HG02610 (cell line): ENCODE measurements at regions not wholly inside any gene's neighbourhood (a gene's known extent, or its start where the extent isn't known, plus 50 kb on each side); places are given as distances from the start of the nearest gene placed in this dataset.

Source experiments
- ATAC-seq: cut with Tn5 transposase; IDR thresholded peaks from one replicate; pipeline ENCODE4 v1.9.1; 2021; ENCODE audit warnings: mild to moderate bottlenecking, moderate library complexity; ENCODE audit not compliant: unreplicated experiment

DNA sequence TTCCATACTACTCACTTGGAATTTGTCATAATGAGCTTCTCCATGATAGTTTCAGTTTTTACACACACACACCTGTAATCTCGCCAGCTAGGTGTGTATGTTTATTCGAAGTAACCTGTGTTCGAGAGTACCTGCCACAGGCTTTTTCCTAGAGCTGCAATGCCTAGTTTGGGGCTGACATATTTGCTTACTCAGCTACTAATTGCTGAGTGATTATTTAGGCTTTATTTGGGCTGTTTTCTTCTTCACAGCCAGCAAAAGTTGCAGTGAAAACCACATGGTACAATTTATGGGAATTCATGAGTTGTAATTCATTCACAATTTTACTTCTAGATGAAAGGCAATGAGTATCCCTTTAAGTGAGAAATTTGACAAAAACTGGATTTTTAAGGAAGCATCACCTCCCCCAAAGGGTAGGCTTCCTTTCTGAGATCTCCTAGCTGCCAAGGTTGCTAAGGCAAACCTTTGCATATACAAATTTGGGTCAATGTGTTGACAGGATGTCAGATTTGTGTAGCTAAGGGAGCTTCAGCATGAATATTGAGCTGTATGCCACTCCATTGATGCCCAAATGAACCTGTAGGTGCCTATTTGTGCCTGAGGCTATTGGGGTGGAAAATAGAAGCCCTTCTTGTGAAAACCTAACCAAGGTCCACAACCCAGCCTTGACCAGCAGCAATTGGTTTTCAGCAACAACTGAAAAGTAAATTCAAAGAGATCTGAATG, 108.7 kb upstream of the OTX2 start:
- ATAC-seq: no peak

DNA sequence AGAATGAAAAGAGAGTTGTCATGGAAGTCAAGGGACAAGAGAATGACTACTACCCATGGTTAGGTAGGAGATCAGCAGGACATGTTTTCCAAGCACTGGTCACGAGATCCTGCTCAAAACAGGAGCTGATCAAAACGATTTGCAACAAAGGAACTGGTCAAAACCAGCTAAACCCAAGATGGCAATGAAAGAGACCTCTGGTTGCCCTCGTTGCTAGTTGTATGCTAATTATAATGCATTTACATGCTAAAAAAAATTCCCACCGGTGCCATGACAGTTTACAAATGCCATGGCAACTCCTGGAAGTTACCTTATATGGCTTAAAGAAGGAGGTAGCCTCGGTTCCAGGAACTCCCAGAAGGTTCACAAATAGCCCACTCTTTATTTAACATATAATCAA, 95.0 kb upstream of the OTX2 start:
- ATAC-seq: no peak

DNA sequence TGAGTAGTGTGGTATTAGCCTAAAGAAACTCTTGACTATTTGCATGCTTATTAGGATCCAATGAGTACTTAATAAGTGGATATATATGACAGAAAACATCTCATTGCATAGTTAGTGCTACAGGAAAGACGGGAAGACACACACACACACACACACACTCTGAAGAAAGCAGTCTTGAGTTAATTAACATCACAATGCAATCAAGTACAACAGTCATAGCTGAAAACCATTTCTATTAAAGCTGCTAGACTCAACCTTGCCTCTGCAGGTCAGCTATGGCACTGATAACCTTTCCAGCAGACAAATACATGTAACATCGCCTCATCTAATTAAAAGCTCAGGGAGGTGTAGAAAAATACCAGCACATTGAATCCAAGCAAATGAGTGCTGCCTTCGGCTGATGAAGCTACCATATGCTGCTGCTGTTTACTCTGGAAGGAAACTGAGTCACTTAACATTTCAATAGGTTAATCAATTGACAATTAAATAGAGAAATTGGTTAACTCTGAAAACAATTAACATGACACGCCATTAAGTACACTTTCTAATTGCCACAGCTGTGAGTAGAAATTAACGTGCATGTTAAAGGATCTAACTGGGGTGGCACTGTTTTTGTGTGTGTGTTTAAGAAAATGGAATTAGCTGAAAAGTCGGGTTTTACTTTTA, 93.2 kb upstream of the OTX2 start:
- ATAC-seq: no peak

DNA sequence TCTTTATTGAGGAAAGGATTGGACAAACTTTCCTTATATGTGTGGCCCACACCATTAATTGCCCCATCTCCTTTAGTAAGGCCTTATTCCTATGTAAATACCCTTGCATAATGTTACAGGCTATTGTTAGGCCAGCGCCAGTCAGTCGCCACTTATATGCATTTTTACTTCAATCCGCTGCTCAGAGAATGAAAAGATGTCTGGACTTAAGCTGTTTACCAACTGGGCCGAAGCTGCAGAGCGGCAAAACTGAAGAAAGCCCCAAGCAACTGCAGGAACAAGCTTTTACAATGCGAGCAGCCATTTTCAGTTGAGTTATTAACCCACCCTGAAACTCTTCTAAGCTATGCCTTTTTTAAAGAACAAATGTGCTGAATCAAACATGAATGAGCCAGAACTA, 92.1 kb upstream of the OTX2 start:
- ATAC-seq: no peak

DNA sequence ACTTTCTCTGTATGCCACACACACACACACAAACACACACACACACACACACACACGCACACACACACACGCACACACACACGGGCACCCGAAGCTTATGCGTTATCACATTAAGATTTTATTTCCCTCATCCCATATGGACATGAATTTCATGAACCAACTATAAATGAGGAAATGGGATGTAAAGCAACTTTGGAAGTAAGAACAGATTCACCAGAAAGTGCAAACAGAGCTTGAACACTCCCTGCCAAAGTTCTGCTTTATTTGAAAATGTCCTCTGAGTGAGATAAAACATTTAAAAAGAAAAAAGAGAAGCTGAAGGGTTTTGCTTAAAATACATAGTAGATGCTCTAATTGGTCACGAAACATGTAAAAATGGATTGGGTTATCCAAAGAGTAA, 90.4 kb upstream of the OTX2 start:
- ATAC-seq: no peak

DNA sequence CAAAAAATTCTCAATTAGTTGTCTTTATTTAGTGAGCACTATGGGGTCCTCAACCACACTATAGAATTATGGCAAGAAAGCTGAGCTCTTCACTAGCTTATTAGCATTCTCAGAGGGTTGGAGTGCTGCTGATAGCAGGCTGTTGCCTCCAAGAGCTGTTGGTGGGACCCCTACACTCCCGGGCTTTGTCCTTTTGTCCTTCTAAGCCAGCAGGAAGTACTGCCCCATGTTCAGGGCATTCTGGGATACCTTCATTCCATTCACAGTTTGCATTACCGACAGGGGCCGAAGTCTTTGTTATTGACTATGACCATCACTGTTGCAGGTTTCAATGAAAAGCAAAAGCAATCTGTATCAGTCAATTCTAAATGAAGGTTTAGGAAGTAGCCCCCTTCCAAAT, 89.5 kb upstream of the OTX2 start:
- no peak for ATAC-seq

DNA sequence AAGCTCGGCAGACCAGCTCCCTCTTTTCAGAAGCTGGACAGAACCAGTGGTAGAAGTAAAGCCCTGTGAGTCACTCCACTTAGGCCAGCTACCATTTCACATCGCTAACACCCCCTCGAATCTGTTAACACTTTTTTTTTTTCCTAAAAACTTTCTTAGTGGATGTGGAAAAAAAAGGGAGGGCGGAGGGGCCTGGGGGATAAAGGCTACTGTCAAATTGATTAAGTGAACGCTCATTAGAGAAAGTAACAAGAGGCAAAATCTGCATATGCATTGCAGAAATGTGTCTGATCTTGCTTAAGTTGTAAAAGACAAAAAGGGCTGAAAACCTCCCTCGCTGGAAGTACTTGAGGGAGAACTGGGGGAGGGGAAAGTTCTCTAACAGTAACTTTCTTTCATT, 86.6 kb upstream of the OTX2 start:
- ATAC-seq: no peak

DNA sequence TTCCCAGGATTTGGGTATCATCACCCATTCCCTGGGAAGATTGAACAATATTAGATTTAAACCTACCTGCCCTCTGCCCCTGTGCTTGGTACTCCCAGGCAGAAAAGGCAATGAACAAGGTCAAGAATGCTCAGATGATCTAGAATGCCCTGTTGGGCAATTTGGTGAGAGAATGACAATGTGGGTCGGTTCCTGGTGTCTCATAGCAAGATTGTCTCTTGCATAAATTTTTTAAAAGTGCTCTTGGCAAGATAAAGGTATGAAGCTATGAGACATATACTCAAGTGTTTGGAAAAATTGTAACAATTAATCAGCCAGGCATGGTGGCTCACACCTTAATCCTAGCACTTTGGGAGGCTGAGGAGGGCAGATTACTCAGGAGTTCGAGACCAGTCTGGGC, 86.0 kb upstream of the OTX2 start:
- ATAC-seq: no peak

DNA sequence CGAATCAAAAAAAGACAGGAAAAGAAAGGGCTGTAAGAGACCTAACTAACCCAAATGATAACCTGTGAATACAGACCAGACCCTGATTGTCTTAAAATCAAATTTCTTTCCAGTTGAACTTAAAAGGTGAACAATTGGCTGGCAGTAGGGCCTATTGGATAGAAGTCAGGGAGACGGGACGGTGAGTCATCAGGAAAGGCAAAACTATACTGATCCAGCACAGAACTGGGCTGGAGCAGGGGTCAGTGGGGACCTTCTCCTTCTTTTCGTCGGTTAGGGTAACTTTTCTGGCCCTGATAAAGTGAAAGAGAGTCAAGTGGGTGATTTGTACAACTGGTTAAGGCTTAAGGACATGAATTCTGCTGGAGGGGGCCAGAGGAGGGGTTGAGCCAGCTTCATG, 84.9 kb upstream of the OTX2 start:
- ATAC-seq: no peak

DNA sequence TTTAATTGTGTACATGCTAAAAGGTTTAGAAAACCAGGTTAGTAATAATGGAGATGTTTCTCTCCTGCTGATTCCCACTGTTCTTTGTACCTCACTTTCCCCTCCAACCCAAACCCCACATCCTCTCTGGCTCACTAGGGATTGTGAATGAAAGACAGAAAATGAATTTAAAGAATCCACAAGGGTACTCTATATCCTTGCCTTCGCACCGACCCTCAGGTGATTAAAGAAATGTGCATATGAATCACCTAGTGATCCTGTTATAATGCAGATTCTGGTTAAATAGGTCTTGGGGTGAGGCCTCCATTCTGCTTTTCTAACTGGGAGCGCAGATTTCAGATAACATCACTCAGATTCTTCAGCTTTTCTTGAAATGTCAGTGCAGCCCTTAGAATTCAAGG, 84.3 kb upstream of the OTX2 start:
- no peak for ATAC-seq

DNA sequence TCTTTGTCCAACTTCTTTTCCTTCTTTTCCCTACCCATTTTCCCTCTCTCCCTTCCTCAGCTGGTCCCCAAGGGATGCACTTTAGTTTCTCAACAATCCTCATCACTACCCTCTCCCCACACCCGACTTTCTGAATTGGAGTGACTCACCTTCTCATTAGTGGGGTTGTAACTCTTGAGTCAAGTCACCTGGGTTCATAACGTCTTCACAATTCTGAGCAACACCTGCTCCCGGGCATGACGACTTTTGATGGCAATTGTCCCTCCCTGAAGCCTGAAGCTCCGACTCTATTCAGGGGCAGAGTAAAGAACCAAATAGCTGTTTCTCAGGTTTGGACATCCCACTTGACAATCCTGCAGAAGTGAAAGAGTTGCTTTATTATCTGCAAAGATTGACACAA, 82.7 kb upstream of the OTX2 start:
- ATAC-seq: no peak

DNA sequence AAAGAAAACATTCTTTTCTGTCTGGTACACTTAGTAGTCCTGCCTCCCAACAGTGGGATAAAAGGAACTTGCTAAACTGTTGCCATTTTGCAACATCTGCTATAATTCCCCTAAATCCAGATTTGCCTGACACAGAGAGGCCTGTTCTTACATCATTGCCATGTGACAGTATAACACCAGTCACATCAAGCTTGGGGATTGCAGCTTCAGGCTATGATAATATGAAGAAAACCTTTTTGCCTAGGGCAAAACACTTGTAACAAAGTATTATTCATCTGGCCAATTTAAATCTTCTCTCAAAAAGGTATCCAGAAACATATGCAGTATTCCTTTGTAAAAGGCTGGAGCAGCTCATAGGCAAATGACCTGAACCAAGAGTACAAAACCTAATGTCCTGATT, 80.9 kb upstream of the OTX2 start:
- ATAC-seq: no peak

DNA sequence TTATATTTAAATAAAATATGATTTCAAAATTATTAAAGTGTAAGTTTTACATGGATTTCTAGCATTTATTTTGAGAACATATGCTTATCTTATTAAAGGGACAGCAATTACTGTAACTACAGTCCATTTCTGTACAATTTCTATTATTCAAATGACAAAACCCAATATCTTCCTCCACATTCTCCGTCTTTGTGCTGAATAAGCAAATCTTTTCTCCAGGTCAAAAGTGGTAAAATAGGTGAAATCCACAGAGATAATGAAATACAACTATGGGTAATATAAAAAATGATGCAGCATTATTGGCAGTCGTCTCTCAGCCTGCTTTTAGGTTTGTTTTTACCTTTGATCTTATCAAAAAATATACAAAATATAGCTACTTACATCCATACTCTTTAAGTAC, 79.4 kb upstream of the OTX2 start:
- ATAC-seq: no peak

DNA sequence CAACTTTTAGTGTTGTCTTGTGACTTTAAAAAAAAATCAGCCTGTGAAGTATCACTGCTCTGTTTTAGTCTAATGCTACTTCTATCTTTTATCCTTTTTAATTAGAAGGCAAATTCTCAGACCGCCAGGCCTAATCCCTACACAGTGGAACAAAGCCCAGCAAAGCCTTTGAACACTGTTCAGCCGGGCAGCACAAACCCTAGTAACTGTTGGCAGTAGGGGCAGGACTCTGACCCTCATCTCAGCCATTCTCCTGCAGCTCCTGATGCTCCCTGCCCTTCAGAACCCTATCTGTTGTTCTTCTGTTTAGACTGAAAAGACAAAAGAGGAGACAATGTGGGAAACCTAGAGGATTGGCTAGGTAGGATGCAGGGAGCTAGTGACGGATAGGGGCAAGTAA, 78.0 kb upstream of the OTX2 start:
- ATAC-seq: no peak

DNA sequence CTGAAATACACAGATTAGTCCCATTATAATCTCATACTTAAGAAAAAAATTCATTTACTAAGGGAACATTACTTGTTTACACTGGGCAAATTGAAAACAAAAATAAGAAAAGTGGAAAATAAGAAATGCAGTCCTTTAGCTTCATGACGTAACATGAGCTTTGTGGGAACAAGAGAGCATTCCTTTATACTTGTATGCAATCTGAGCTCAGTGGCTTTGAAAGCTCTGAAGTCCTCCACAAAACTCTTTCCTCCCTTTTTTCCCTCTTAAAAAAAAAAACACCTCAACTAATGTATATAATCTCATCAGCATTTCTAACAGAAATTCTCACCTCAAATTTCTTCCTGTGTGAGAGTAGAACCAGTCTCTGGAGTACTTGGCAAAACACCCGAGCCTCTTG, 76.9 kb upstream of the OTX2 start:
- no peak for ATAC-seq

DNA sequence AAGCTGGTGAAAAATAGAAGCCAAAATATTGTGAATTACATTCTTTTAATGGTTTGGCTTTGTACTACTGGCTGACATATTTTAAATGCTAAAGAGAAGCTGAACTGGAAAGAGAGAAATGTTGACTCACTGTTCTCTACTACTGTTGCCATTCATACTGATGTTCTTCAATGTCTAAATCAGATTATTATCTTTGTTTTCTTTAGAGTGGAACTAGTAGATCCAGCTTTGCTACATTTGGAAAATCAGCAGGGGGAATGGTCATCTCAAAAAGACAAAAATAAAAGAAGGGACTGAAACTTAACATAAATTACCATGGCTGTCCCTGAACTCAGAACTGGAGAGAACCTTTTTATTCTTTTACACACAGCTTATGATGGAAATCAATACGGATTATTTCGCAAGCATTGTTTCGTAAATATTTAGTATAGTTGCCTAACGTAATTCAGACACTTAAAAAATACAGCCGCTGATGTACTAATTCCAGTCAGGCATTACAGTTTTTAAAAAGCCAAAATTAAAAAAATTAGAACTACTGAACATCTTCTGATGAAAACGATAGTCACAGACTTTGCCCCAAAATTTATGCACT, 76.3 kb upstream of the OTX2 start:
- ATAC-seq: no peak

DNA sequence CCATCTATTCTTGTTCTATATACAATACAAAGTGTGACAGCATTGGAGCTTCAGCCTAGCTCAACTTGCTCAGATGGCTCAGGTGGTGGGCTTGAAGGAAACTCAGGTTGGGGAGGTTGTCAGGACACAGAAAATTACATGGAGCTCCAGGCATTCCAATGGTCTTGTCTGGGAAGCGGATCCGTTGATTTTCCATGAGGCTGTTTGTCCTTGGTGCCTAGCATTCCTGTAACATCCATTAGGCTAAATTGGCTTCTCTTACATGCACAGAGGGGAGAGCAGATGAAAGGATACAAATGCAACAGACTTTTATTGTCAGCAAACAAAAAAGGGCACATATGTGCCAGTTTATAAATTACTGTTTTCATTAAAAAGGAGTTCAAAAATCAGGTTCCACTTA, 75.5 kb upstream of the OTX2 start:
- no peak for ATAC-seq

DNA sequence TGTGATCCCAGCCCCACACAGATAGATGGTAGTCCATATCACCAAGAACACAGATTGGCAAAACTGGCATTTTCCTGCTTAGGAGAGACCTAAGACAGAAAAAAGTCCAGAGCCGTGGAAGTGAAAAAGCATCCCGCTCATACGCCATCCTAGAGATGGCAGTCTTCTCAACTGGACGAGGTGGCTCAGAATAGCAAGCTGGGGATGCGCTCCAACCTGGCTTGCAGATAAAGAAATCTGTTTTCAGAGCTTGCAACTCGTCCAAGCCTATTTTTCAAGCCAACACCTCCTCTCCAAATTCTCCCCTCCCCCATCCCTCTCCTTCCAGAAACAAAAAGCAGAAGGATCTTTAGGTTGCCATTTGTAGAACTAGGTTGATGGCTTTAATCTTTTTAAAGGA, 74.3 kb upstream of the OTX2 start:
- ATAC-seq: no peak

DNA sequence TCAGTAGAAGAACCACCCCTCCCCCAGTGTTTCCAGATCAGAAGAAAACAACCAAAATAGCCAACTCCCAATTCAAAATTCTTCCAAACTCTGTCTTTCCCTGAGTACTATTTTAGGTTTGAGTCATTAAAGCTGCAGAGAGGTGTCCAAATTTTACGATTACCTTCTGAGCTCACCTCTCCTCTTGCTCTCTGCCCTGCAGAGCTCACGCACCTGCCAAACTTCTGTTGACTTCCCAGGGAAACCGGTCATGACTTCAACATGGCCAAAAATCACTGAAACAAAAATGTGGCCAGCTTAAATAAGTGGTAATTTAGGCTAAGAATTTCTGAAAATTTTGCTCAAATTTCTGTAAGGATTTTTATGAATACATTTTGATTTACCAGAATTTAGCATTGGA, 70.9 kb upstream of the OTX2 start:
- ATAC-seq: no peak

DNA sequence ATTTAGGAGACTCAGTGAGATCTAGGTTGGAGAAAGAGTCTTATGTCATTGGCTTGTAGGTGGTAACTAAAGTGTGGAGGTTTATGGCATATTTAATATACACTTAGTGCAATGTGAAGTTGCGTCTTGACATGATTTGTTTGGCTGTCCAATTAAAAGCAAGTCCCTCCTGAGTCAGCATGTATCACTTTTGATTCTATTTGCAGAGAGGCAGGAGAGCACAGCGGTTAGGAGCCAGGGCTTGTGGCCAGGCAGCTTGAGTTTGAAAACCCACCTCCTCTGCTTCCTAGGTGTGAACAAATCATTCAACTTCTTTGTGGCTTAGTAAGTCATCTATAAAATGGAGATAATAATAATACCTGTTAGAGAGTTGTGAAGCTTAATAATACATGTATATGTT, 68.5 kb upstream of the OTX2 start:
- ATAC-seq: no peak

DNA sequence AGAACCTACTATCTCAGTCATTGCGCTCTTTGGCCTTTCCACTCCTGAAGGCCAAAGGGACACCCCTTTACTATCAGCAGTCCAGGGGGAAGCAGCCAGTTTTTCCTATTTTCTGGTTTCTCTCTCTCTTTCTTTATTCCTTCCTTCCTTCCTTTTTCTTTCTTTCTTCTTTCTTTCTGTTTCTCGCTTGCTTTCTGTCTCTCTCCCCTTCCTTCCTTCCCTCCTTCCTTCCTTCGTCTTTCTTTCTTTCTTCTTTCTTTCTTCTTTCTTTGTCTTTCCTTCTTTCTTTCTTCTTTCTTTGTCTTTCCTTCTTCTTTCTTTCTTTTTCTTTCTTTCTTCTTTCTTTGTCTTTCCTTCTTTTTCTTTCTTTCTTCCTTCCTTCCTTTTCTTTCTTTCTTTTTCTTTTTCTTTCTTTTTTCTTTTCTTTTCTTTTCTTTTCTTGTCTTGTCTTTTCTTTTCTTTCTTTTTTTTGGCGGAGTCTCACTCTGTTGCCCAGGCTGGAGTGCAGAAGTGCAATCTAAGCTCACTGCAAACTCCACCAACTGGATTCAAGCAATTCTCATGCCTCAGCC, 64.9 kb upstream of the OTX2 start:
- ATAC-seq: no peak

DNA sequence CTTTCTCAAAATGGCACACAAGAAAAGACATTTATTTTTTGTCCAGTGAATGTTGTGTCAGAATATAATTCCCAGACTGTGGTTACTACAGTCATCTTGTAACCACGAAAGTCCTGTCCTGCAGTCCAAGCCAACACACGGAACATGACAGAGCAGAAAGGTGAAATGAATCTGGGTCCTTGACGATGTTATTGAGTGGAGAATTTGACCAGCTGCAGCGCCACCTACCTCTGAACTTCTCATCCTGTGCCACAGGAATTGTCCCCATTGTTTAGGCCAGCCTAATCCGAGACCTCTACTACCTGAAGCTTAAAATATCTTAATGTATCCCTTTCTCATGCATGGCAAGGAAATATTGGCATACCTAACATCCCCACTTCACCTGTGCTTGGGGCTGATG, 64.1 kb upstream of the OTX2 start:
- no peak for ATAC-seq
